K562 (cell line): ENCODE measurements at regions not wholly inside any gene's neighbourhood (a gene's known extent, or its start where the extent isn't known, plus 50 kb on each side); places are given as distances from the start of the nearest gene placed in this dataset.

Experiments used
- ATAC-seq: fragments of 200-7000 bp; cut with Tn5 transposase; 3 replicates; pipeline ENCODE4 v1.9.1; 2020; ENCODE audit warnings: moderate library complexity
- BruUV-seq: library from RNA; stranded (reverse); fragments of 400-500 nt; replicated peaks from 2 replicates; lab custom pipeline; 2021; lab: Mats Ljungman, UMichigan
- CTCF ChIA-PET: fragments of 300-600 bp; formaldehyde crosslinking; extraction: SDS; loops from one replicate; lab custom pipeline; 2021; ENCODE audit warnings: low intra/inter-chr PET ratio; lab: Yijun Ruan, JAX
- POLR2A ChIA-PET: fragments of 300-600, 350-650 bp; sonication (Branson Sonifier 250); formaldehyde crosslinking; extraction: SDS; loops from one replicate; lab custom pipeline; 2021; ENCODE audit warnings: antibody characterized with exemption, inconsistent platforms; lab: Yijun Ruan, JAX
- DNase-seq, 4 experiments: peaks; one replicate each; pipeline versions ENCODE4 v3.0.0 to v3.0.0-alpha.2; 2011 to 2018; ENCODE audit warnings: low spot score in 3 of 4, mixed read lengths in 3 of 4; ENCODE audit errors: extremely low read depth in 1 of 4
- FAIRE-seq: peaks from 2 replicates; lab custom pipeline; 2011; peaks lifted over from hg19 to GRCh38; lab: Jason Lieb, UNC
- H2AFZ ChIP-seq: 2 replicates; pipeline ENCODE4 v1.6.0; 2011; ENCODE audit warnings: low read depth, low read length, control low read depth, inconsistent platforms
- H3K27ac ChIP-seq: fragments of 200-600 bp; 3 replicates; pipeline ENCODE4 v1.8.0; 2011; ENCODE audit warnings: low read depth, mild to moderate bottlenecking, control low read depth, inconsistent platforms, low read length, moderate library complexity, mixed read lengths; ENCODE audit errors: extremely low read depth
- H3K27me3 ChIP-seq, 2 experiments: fragments of 300-600 bp in 1 of 2; 2 replicates in 1 of 2; 3 replicates in 1 of 2; pipeline versions ENCODE4 v1.6.0 to v1.8.0; 2011; ENCODE audit warnings: inconsistent platforms in 2 of 2, low read length in 2 of 2, mild to moderate bottlenecking in 1 of 2, mixed read lengths in 1 of 2, moderate library complexity in 1 of 2; ENCODE audit not compliant: control insufficient read depth in 2 of 2, insufficient read depth in 2 of 2
- H3K36me3 ChIP-seq: fragments of 300-600 bp; 3 replicates; pipeline ENCODE4 v1.8.0; 2011; ENCODE audit warnings: mild to moderate bottlenecking, low read length, inconsistent platforms; ENCODE audit not compliant: control insufficient read depth, insufficient read depth
- H3K4me1 ChIP-seq, 2 experiments: fragments of 200-600 bp in 1 of 2; replicated peaks in 1 of 2; 2 replicates in 1 of 2; 3 replicates in 1 of 2; pipeline versions ENCODE4 v1.5.1 to v1.8.0; 2011; ENCODE audit warnings: inconsistent platforms in 2 of 2, low read length in 2 of 2, mild to moderate bottlenecking in 1 of 2, mixed read lengths in 1 of 2, moderate library complexity in 1 of 2; ENCODE audit not compliant: control insufficient read depth in 2 of 2, insufficient read depth in 2 of 2
- H3K4me2 ChIP-seq: 2 replicates; pipeline ENCODE4 v1.6.1; 2011; ENCODE audit warnings: low read length, control low read depth, inconsistent platforms, mixed read lengths; ENCODE audit not compliant: insufficient read depth
- H3K4me3 ChIP-seq: fragments of 200-600 bp; sonication (generic), shearing (Covaris generic); 2 replicates; pipeline ENCODE4 v1.5.1; 2016; ENCODE audit warnings: control low read depth, inconsistent platforms
- H3K79me2 ChIP-seq: fragments of 200-600 bp; 3 replicates; pipeline ENCODE4 v1.8.0; 2011; ENCODE audit warnings: low read length, inconsistent platforms; ENCODE audit not compliant: control insufficient read depth, insufficient read depth
- H3K9ac ChIP-seq, 2 experiments: 2 replicates each; pipeline versions ENCODE4 v1.6.0 to v1.6.1; 2011; ENCODE audit warnings: low read depth in 2 of 2, low read length in 2 of 2, control low read depth in 1 of 2, inconsistent platforms in 1 of 2, mild to moderate bottlenecking in 1 of 2, mixed read lengths in 1 of 2; ENCODE audit not compliant: insufficient read depth in 1 of 2
- H3K9me1 ChIP-seq: one replicate; pipeline ENCODE4 v1.6.0; 2011; ENCODE audit warnings: inconsistent platforms, mild to moderate bottlenecking, low read length, moderate library complexity; ENCODE audit not compliant: control insufficient read depth, insufficient read depth
- H3K9me3 ChIP-seq: replicated peaks from 2 replicates; pipeline ENCODE4 v1.5.1; 2011; ENCODE audit warnings: low read depth, low read length, inconsistent platforms; ENCODE audit not compliant: control insufficient read depth, insufficient read depth
- H4K20me1 ChIP-seq: replicated peaks from 2 replicates; pipeline ENCODE4 v1.6.1; 2011; ENCODE audit warnings: low read length, inconsistent platforms, mixed read lengths; ENCODE audit not compliant: control insufficient read depth, insufficient read depth
- BDP1 ChIP-seq: IDR thresholded peaks from 3 replicates; pipeline ENCODE4 v1.6.1; 2011; ENCODE audit not compliant: insufficient read length, insufficient read depth
- GATAD2A ChIP-seq: fragments of 450-650 bp; IDR thresholded peaks from 2 replicates; pipeline ENCODE4 v1.6.1; 2017
- GTF2A2 ChIP-seq: IDR thresholded peaks from 2 replicates; pipeline ENCODE4 v1.6.1; 2016; ENCODE audit warnings: mild to moderate bottlenecking, missing genetic modification characterization, missing compliant biosample characterization
- GTF2E2 ChIP-seq: fragments of 200-800 bp; sonication (Bioruptor generic); IDR thresholded peaks from 2 replicates; pipeline ENCODE4 v1.6.1; 2016; ENCODE audit warnings: missing genetic modification characterization, missing compliant biosample characterization
- HDAC2 ChIP-seq: fragments of 450-650 bp; IDR thresholded peaks from 2 replicates; pipeline ENCODE4 v1.6.1; 2016; ENCODE audit warnings: mild to moderate bottlenecking
- ILF3 ChIP-seq: fragments of 450-650 bp; IDR thresholded peaks from 2 replicates; pipeline ENCODE4 v1.6.1; 2018; ENCODE audit warnings: antibody characterized with exemption, mild to moderate bottlenecking, moderate library complexity, borderline replicate concordance
- MCM2 ChIP-seq: fragments of 450-650 bp; IDR thresholded peaks from 2 replicates; pipeline ENCODE4 v1.6.1; 2017; ENCODE audit warnings: low read depth, mild to moderate bottlenecking
- NR4A1 ChIP-seq, 2 experiments: fragments of 250-450 bp in 1 of 2; fragments of 450-650 bp in 1 of 2; sonication (Bioruptor Pico) in 1 of 2; IDR thresholded peaks; 2 replicates each; pipeline versions ENCODE4 v1.4.0 to v1.6.1; 2016 to 2020; ENCODE audit warnings: mild to moderate bottlenecking in 2 of 2, missing compliant biosample characterization in 1 of 2, missing genetic modification characterization in 1 of 2, moderate library complexity in 1 of 2
- PCBP1 ChIP-seq: fragments of 200-400 bp; formaldehyde crosslinking; IDR thresholded peaks from 2 replicates; pipeline ENCODE4 v1.6.1; 2018; ENCODE audit warnings: mild to moderate bottlenecking, low read depth, low read length; ENCODE audit not compliant: poor library complexity, severe bottlenecking
- POLR2G ChIP-seq: fragments of 200-400 bp; formaldehyde crosslinking; IDR thresholded peaks from 2 replicates; pipeline ENCODE4 v1.6.1; 2017; ENCODE audit warnings: low read depth, mild to moderate bottlenecking, antibody characterized with exemption, low read length, moderate library complexity
- PREB ChIP-seq: sonication (generic); formaldehyde crosslinking; IDR thresholded peaks from 2 replicates; pipeline ENCODE4 v1.8.1; 2023; ENCODE audit warnings: mild to moderate bottlenecking, missing genetic modification reagents
- RBM17 ChIP-seq: fragments of 200-400 bp; formaldehyde crosslinking; IDR thresholded peaks from 2 replicates; pipeline ENCODE4 v1.6.1; 2017; ENCODE audit warnings: low read depth, mild to moderate bottlenecking, low read length, borderline replicate concordance
- RBM25 ChIP-seq: fragments of 200-400 bp; formaldehyde crosslinking; IDR thresholded peaks from 2 replicates; pipeline ENCODE4 v1.6.1; 2018; ENCODE audit warnings: low read length, low read depth, moderate library complexity; ENCODE audit not compliant: severe bottlenecking
- RBM39 ChIP-seq: fragments of 200-400 bp; formaldehyde crosslinking; optimal IDR thresholded peaks from 2 replicates; pipeline ENCODE3; 2018; ENCODE audit warnings: low read depth, low read length
- ZNF197 ChIP-seq: fragments of 200-800 bp; sonication (Bioruptor generic); IDR thresholded peaks from 2 replicates; pipeline ENCODE4 v1.6.1; 2016; ENCODE audit warnings: low read depth, missing genetic modification characterization, missing compliant biosample characterization
- ZNF699 ChIP-seq: fragments of 250-450 bp; sonication (Bioruptor Pico); IDR thresholded peaks from 2 replicates; pipeline ENCODE4 v1.8.0; 2021; ENCODE audit warnings: mild to moderate bottlenecking, moderate library complexity; ENCODE audit not compliant: insufficient replicate concordance
- ZNF766 ChIP-seq: fragments of 200-800 bp; sonication (Bioruptor generic); conservative IDR thresholded peaks from 2 replicates; pipeline ENCODE4 v1.6.1; 2016; ENCODE audit warnings: missing genetic modification characterization, missing compliant biosample characterization
- WGBS: fragments of 100-300 bp; shearing (Covaris generic); methylation state at CpG from one replicate; pipeline ENCODE4 v1.1.6; 2016; ENCODE audit warnings: low coverage, mixed read lengths; ENCODE audit not compliant: insufficient coverage; ENCODE audit errors: missing lambda C conversion rate; 5-methylcytosine and 5-hydroxymethylcytosine counted together
- in situ Hi-C: fragments of 300-500 bp; cut with MboI; formaldehyde crosslinking; loops from 4 replicates; pipeline ENCODE4 v1.15.0; 2018; ENCODE audit warnings: inconsistent platforms, mixed read lengths
- intact Hi-C: fragments of 100-400 bp; cut with micrococcal nuclease; formaldehyde crosslinking; loops from 2 replicates; pipeline ENCODE4 v1.14.2; 2022
- TF ChIP-seq, protein P1 (sequence below): sonication (generic); formaldehyde crosslinking; IDR thresholded peaks from 2 replicates; pipeline ENCODE4 v1.8.1; 2022; ENCODE audit warnings: missing genetic modification reagents

GRCh38 chr4:35252866-35253265, 991.4 kb downstream of the ARAP2 start (continued):
- TF ChIP-seq POLR2G, result no peak
- no peak for TF ChIP-seq RBM39
- TF ChIP-seq GTF2A2, result no peak
- TF ChIP-seq MCM2, result no peak

- Histone ChIP-seq H3K27ac (no peak overlapping the region), H3K4me2 (no peak overlapping the region), H3K36me3 (no peaks in the 10 kb centered on the region), H3K4me3 (no peak overlapping the region), H3K9me3 (no peaks in the 10 kb centered on the region), H3K9ac (no peak overlapping the region), H4K20me1 (no peaks in the 10 kb centered on the region), H3K79me2 (no peaks in the 10 kb centered on the region), H3K27me3 (no peaks in the 10 kb centered on the region), H2AFZ (no peak overlapping the region), H3K9me1 (no peaks in the 10 kb centered on the region), H3K4me1 (no peaks in the 10 kb centered on the region)
- DNase-seq (no peak), ATAC-seq (no peak), FAIRE-seq (no peak)
- POLR2A ChIA-PET, result no interaction called here
- CTCF ChIA-PET, result no interaction called here
- BruUV-seq, result no TSS peak
- intact Hi-C loops (no loop called here), in situ Hi-C loops (no loop called here)
- TF ChIP-seq RBM25 (no peak), HDAC2 (no peak), RBM17 (no peak), PREB (CRISPR knock-in tag) (no peak), ILF3 (no peak), GTF2E2 (tag) (no peak), ZNF699 (no peak), NR4A1 (CRISPR knock-in tag; IDR thresholded peaks at IDR 0.05) (no peak), NR4A1 (tag; IDR thresholded peaks at IDR 0.05) (no peak), PCBP1 (no peak), GATAD2A (no peak), BDP1 (no peak), ZNF766 (CRISPR knock-in tag) (no peak), ZNF197 (CRISPR knock-in tag) (no peak)
- TF ChIP-seq, protein P1, sequence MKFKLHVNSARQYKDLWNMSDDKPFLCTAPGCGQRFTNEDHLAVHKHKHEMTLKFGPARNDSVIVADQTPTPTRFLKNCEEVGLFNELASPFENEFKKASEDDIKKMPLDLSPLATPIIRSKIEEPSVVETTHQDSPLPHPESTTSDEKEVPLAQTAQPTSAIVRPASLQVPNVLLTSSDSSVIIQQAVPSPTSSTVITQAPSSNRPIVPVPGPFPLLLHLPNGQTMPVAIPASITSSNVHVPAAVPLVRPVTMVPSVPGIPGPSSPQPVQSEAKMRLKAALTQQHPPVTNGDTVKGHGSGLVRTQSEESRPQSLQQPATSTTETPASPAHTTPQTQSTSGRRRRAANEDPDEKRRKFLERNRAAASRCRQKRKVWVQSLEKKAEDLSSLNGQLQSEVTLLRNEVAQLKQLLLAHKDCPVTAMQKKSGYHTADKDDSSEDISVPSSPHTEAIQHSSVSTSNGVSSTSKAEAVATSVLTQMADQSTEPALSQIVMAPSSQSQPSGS, result no peak
- WGBS, result 3% methylated on average over 2 of the region's 2 CpGs
Observed at GRCh38 chr4:35253331-35253730, 991.0 kb downstream of the ARAP2 start.
